IMR-90 (cell line): ENCODE measurements at regions not wholly inside any gene's neighbourhood (a gene's known extent, or its start where the extent isn't known, plus 50 kb on each side); places are given as distances from the start of the nearest gene placed in this dataset.

Source experiments
- ATAC-seq: fragments of 200-7000 bp; cut with Tn5 transposase; 2 replicates; pipeline ENCODE4 v1.9.1; 2020; ENCODE audit warnings: low read depth, mild to moderate bottlenecking, moderate library complexity
- BruUV-seq: library from RNA; stranded (reverse); fragments of 400-500 nt; replicated peaks from 2 replicates; lab custom pipeline; 2021; lab: Mats Ljungman, UMichigan
- CTCF ChIA-PET: fragments of 300-600 bp; formaldehyde crosslinking; extraction: SDS; loops from one replicate; lab custom pipeline; 2021; ENCODE audit warnings: antibody characterized with exemption; lab: Yijun Ruan, JAX
- POLR2A ChIA-PET: fragments of 300-600 bp; sonication (Branson Sonifier 250); formaldehyde crosslinking; loops from one replicate; lab custom pipeline; 2022; ENCODE audit warnings: antibody characterized with exemption; ENCODE audit not compliant: unreplicated experiment; lab: Charles Lee
- DNase-seq: peaks from one replicate; pipeline ENCODE4 v3.0.0; 2013
- H2AFZ ChIP-seq: replicated peaks from 2 replicates; pipeline ENCODE3; 2013; ENCODE audit warnings: low read length, mild to moderate bottlenecking; ENCODE audit not compliant: poor library complexity
- H2AK5ac ChIP-seq: 2 replicates; pipeline ENCODE4 v1.6.1; 2013; ENCODE audit warnings: low read depth, low read length, inconsistent platforms
- H2AK9ac ChIP-seq: replicated peaks from 2 replicates; pipeline ENCODE3; 2013; ENCODE audit warnings: mild to moderate bottlenecking, low read depth, low read length, moderate library complexity; ENCODE audit not compliant: poor library complexity
- H2BK120ac ChIP-seq: 2 replicates; pipeline ENCODE4 v1.6.1; 2013; ENCODE audit warnings: low read depth, low read length, inconsistent platforms
- H2BK15ac ChIP-seq: 3 replicates; pipeline ENCODE4 v1.6.1; 2013; ENCODE audit warnings: low read depth, low read length, inconsistent platforms
- H2BK20ac ChIP-seq: 2 replicates; pipeline ENCODE4 v1.6.1; 2013; ENCODE audit warnings: low read depth, mild to moderate bottlenecking, inconsistent platforms, low read length, moderate library complexity
- H2BK5ac ChIP-seq: 2 replicates; pipeline ENCODE4 v1.6.1; 2013; ENCODE audit warnings: mild to moderate bottlenecking, low read depth, low read length, inconsistent platforms; ENCODE audit not compliant: poor library complexity, severe bottlenecking
- H3K14ac ChIP-seq: replicated peaks from 2 replicates; pipeline ENCODE4 v1.6.1; 2013; ENCODE audit warnings: low read depth, low read length, inconsistent platforms
- H3K18ac ChIP-seq: 2 replicates; pipeline ENCODE4 v1.6.1; 2013; ENCODE audit warnings: low read depth, low read length, control low read depth
- H3K23ac ChIP-seq: 2 replicates; pipeline ENCODE4 v1.6.1; 2013; ENCODE audit warnings: low read depth, low read length, inconsistent platforms
- H3K27ac ChIP-seq: 2 replicates; pipeline ENCODE4 v1.5.1; 2013; ENCODE audit warnings: mild to moderate bottlenecking, control low read depth, low read length; ENCODE audit not compliant: insufficient read depth
- H3K27me3 ChIP-seq: 2 replicates; pipeline ENCODE4 v1.6.1; 2013; ENCODE audit warnings: low read length; ENCODE audit not compliant: control insufficient read depth, insufficient read depth
- H3K36me3 ChIP-seq: 2 replicates; pipeline ENCODE4 v1.6.1; 2013; ENCODE audit warnings: low read length, mixed read lengths; ENCODE audit not compliant: control insufficient read depth, insufficient read depth
- H3K4ac ChIP-seq: 2 replicates; pipeline ENCODE4 v1.6.1; 2013; ENCODE audit warnings: low read depth, low read length, inconsistent platforms
- H3K4me1 ChIP-seq: 2 replicates; pipeline ENCODE4 v1.6.1; 2013; ENCODE audit warnings: low read length, mixed read lengths; ENCODE audit not compliant: control insufficient read depth, insufficient read depth
- H3K4me2 ChIP-seq: 2 replicates; pipeline ENCODE4 v1.6.1; 2013; ENCODE audit warnings: low read depth, mild to moderate bottlenecking, control low read depth, low read length, moderate library complexity
- H3K4me3 ChIP-seq: 2 replicates; pipeline ENCODE4 v1.5.1; 2013; ENCODE audit warnings: low read depth, mild to moderate bottlenecking, control low read depth, low read length, moderate library complexity; ENCODE audit not compliant: insufficient read depth
- H3K56ac ChIP-seq: 2 replicates; pipeline ENCODE4 v1.6.1; 2013; ENCODE audit warnings: low read length, inconsistent platforms; ENCODE audit not compliant: insufficient read depth; ENCODE audit errors: extremely low read depth
- H3K79me1 ChIP-seq, 2 experiments: 2 replicates each; pipeline ENCODE4 v1.6.1; 2013; ENCODE audit warnings: low read length in 2 of 2, inconsistent platforms in 1 of 2, low read depth in 1 of 2
- H3K9ac ChIP-seq: 2 replicates; pipeline ENCODE4 v1.6.1; 2013; ENCODE audit warnings: low read depth, low read length, control low read depth
- H3K9me1 ChIP-seq: 2 replicates; pipeline ENCODE4 v1.6.1; 2013; ENCODE audit warnings: low read length, inconsistent platforms; ENCODE audit not compliant: insufficient read depth
- H3K9me3 ChIP-seq: 2 replicates; pipeline ENCODE4 v1.6.1; 2013; ENCODE audit warnings: low read length; ENCODE audit not compliant: control insufficient read depth, insufficient read depth
- H4K20me1 ChIP-seq: 2 replicates; pipeline ENCODE4 v1.6.1; 2013; ENCODE audit warnings: low read length, inconsistent platforms; ENCODE audit not compliant: insufficient read depth
- H4K5ac ChIP-seq: 2 replicates; pipeline ENCODE4 v1.6.1; 2013; ENCODE audit warnings: mild to moderate bottlenecking, low read depth, low read length, control low read depth
- H4K8ac ChIP-seq, 2 experiments: 2 replicates each; pipeline ENCODE4 v1.6.1; 2013; ENCODE audit warnings: low read depth in 2 of 2, low read length in 2 of 2, control low read depth in 1 of 2, inconsistent platforms in 1 of 2
- H4K91ac ChIP-seq: 2 replicates; pipeline ENCODE4 v1.6.1; 2013; ENCODE audit warnings: low read depth, low read length, inconsistent platforms; ENCODE audit not compliant: insufficient read depth
- BHLHE40 ChIP-seq: fragments of 150-350 bp; IDR thresholded peaks from 2 replicates; pipeline ENCODE4 v1.6.1; 2016; ENCODE audit warnings: mild to moderate bottlenecking, low read depth, low read length
- CEBPB ChIP-seq: IDR thresholded peaks from 2 replicates; pipeline ENCODE4 v1.6.1; 2012; ENCODE audit warnings: low read depth, low read length, improper control_type of control experiment
- CHD1 ChIP-seq: IDR thresholded peaks from 2 replicates; pipeline ENCODE4 v1.6.1; 2012; ENCODE audit warnings: low read depth, low read length, improper control_type of control experiment
- CTCF ChIP-seq: conservative IDR thresholded peaks from 2 replicates; pipeline ENCODE4 v1.5.1; 2012; ENCODE audit warnings: mild to moderate bottlenecking, low read depth, low read length, improper control_type of control experiment
- FOS ChIP-seq: fragments of 150-350 bp; IDR thresholded peaks from 2 replicates; pipeline ENCODE4 v1.6.1; 2016; ENCODE audit warnings: low read depth, low read length
- MAFK ChIP-seq: IDR thresholded peaks from 2 replicates; pipeline ENCODE4 v1.6.1; 2012; ENCODE audit warnings: low read depth, low read length, improper control_type of control experiment
- MAZ ChIP-seq: IDR thresholded peaks from 2 replicates; pipeline ENCODE4 v1.6.1; 2012; ENCODE audit warnings: low read depth, mild to moderate bottlenecking, low read length, improper control_type of control experiment, moderate library complexity, borderline replicate concordance
- NFE2L2 ChIP-seq: fragments of 150-350 bp; IDR thresholded peaks from 2 replicates; pipeline ENCODE4 v1.6.1; 2016; ENCODE audit warnings: low read depth, mild to moderate bottlenecking, low read length
- RCOR1 ChIP-seq: IDR thresholded peaks from 2 replicates; pipeline ENCODE4 v1.6.1; 2012; ENCODE audit warnings: mild to moderate bottlenecking, low read length, improper control_type of control experiment; ENCODE audit not compliant: insufficient replicate concordance
- RFX5 ChIP-seq: IDR thresholded peaks from 2 replicates; pipeline ENCODE4 v1.8.0; 2012; ENCODE audit warnings: low read depth, mild to moderate bottlenecking, low read length, moderate library complexity
- SMC3 ChIP-seq: fragments of 150-350 bp; IDR thresholded peaks from 2 replicates; pipeline ENCODE4 v1.6.1; 2016; ENCODE audit warnings: low read depth, mild to moderate bottlenecking, antibody characterized with exemption, low read length, moderate library complexity
- USF2 ChIP-seq: fragments of 150-350 bp; IDR thresholded peaks from 2 replicates; pipeline ENCODE4 v1.6.1; 2017; ENCODE audit warnings: mild to moderate bottlenecking, antibody characterized with exemption, low read length, low read depth
- dilution Hi-C: fragments of 300-500 bp; cut with HindIII; formaldehyde crosslinking; loops from one replicate; pipeline ENCODE4 v1.14.3; 2018; ENCODE audit warnings: low sequenced_read_pairs; ENCODE audit not compliant: unreplicated experiment
- in situ Hi-C: fragments of 300-500 bp; cut with MboI; formaldehyde crosslinking; loops from 3 replicates; pipeline ENCODE4 v1.14.3; 2019; ENCODE audit warnings: low sequenced_read_pairs, inconsistent platforms, mixed read lengths
- intact Hi-C: fragments of 100-400 bp; cut with micrococcal nuclease; formaldehyde crosslinking; loops from 2 replicates; pipeline ENCODE4 v1.10.0; 2022

GRCh38 chr2:7411691-7412090 lies 494.5 kb downstream of the RNF144A start:
- no peaks in the 10 kb centered on the region for H3K36me3 ChIP-seq
- H2AK5ac ChIP-seq, result no peak overlapping the region
- no peak overlapping the region for H2AK9ac ChIP-seq
- intact Hi-C loops (no loop called here), in situ Hi-C loops (no loop called here), dilution Hi-C loops (no loop called here)
- no peak overlapping the region for H3K23ac ChIP-seq
- DNase-seq (no peak), ATAC-seq (no peak)
- no peak overlapping the region for H4K91ac ChIP-seq
- H3K4ac ChIP-seq, result no peak overlapping the region
- no peak overlapping the region for H3K18ac ChIP-seq
- no peak overlapping the region for H3K56ac ChIP-seq
- H3K9me1 ChIP-seq, result no peaks in the 10 kb centered on the region
- H4K5ac ChIP-seq, result no peak overlapping the region
- H3K4me1 ChIP-seq, result no peaks in the 10 kb centered on the region
- ChIA-PET CTCF (no interaction called here), POLR2A (no interaction called here)
- H3K9ac ChIP-seq, result no peak overlapping the region
- no peak overlapping the region for H3K27ac ChIP-seq
- no peak overlapping the region for H3K14ac ChIP-seq
- H2BK20ac ChIP-seq, result no peak overlapping the region
- no TSS peak for BruUV-seq
- no peak overlapping the region for H2AFZ ChIP-seq
- H3K9me3 ChIP-seq, result no peaks in the 10 kb centered on the region
- no peaks in the 10 kb centered on the region for H3K27me3 ChIP-seq
- no peaks in the 10 kb centered on the region for H4K20me1 ChIP-seq
- no peak overlapping the region for H2BK5ac ChIP-seq
- no peak overlapping the region for H3K4me3 ChIP-seq
- no peak overlapping the region for H4K8ac ChIP-seq
- TF ChIP-seq FOS (no peak), SMC3 (no peak), CTCF (no peak), USF2 (no peak), CHD1 (no peak), NFE2L2 (no peak), BHLHE40 (no peak), MAFK (no peak), MAZ (no peak), CEBPB (no peak), RCOR1 (no peak), RFX5 (no peak)
- no peaks in the 10 kb centered on the region for H3K79me1 ChIP-seq
- H2BK15ac ChIP-seq, result no peak overlapping the region
- no peak overlapping the region for H3K4me2 ChIP-seq
- no peak overlapping the region for H2BK120ac ChIP-seq
